ENCODE measurements at regions not wholly inside any gene's neighbourhood (a gene's known extent, or its start where the extent isn't known, plus 50 kb on each side); places are given as distances from the start of the nearest gene placed in this dataset.

GRCh38 chr4:137209240-137209639 is 323.1 kb downstream of the PCDH18 start:
- Mint-ChIP-seq H3K36me3 (no peaks in the 10 kb centered on the region), H3K27ac (no peak overlapping the region), H3K4me3 (no peak overlapping the region), H3K27me3 (ENCODE audit: insufficient read depth, low read depth) (no peaks in the 10 kb centered on the region), H3K9me3 (no peaks in the 10 kb centered on the region), H3K4me1 (peaks cover 6% of the 10 kb centered on the region)
- Histone ChIP-seq H3K79me2 (ENCODE audit: low read depth) (no peaks in the 10 kb centered on the region), H3F3A (ENCODE audit: low read depth) (no peaks in the 10 kb centered on the region), H3K9me3 (ENCODE audit: low read depth) (no peaks in the 10 kb centered on the region), H3K27me3 (no peaks in the 10 kb centered on the region), H2AFZ (replicated peaks) (no peak overlapping the region), H3K4me2 (no peak overlapping the region), H3K9ac (no peak overlapping the region), H3K27ac (no peak overlapping the region), H4K20me1 (ENCODE audit: low read depth) (no peaks in the 10 kb centered on the region), H3K36me3 (no peaks in the 10 kb centered on the region), H3K4me3 (no peak overlapping the region), H3K4me1 (peaks cover 10% of the 10 kb centered on the region)
- TF ChIP-seq EZH2 (IDR thresholded peaks at IDR 0.05) = no peak
- TF ChIP-seq EZH2phosphoT487 (IDR thresholded peaks at IDR 0.05) = no peak
- no peak for TF ChIP-seq CTCF (IDR thresholded peaks at IDR 0.05)
- no peak for DNase-seq (ENCODE audit: low spot score)

- TF ChIP-seq CTCF (IDR thresholded peaks at IDR 0.05) (no peak), EZH2phosphoT487 (IDR thresholded peaks at IDR 0.05) (no peak), EZH2 (IDR thresholded peaks at IDR 0.05) (no peak)
- Histone ChIP-seq H4K20me1 (ENCODE audit: low read depth) (no peaks in the 10 kb centered on the region), H3K4me3 (no peak overlapping the region), H3K4me2 (no peak overlapping the region), H3K79me2 (ENCODE audit: low read depth) (no peaks in the 10 kb centered on the region), H3K36me3 (no peaks in the 10 kb centered on the region), H3K27me3 (no peaks in the 10 kb centered on the region), H3K27ac (no peak overlapping the region), H2AFZ (replicated peaks) (no peak overlapping the region), H3K4me1 (no peaks in the 10 kb centered on the region), H3K9ac (no peak overlapping the region), H3K9me3 (ENCODE audit: low read depth) (no peaks in the 10 kb centered on the region), H3F3A (ENCODE audit: low read depth) (no peaks in the 10 kb centered on the region)
- H3K9me3 Mint-ChIP-seq = no peaks in the 10 kb centered on the region
- H3K36me3 Mint-ChIP-seq = no peaks in the 10 kb centered on the region
- no peaks in the 10 kb centered on the region for H3K4me1 Mint-ChIP-seq
- H3K27ac Mint-ChIP-seq = no peak overlapping the region
- no peak for DNase-seq (ENCODE audit: low spot score)
- no peaks in the 10 kb centered on the region for H3K27me3 Mint-ChIP-seq (ENCODE audit: insufficient read depth, low read depth)
- no peak overlapping the region for H3K4me3 Mint-ChIP-seq
These were observed 325.5 kb downstream of the PCDH18 start for GRCh38 chr4:137206781-137207180.

- no peak overlapping the region for H2AFZ ChIP-seq (replicated peaks)
- Mint-ChIP-seq H3K27ac (no peak overlapping the region), H3K36me3 (no peaks in the 10 kb centered on the region), H3K9me3 (no peaks in the 10 kb centered on the region), H3K27me3 (ENCODE audit: insufficient read depth, low read depth) (no peaks in the 10 kb centered on the region), H3K4me1 (no peaks in the 10 kb centered on the region), H3K4me3 (no peak overlapping the region)
- no peak for DNase-seq (ENCODE audit: low spot score)
- peaks cover 4% of the 10 kb centered on the region for H3K4me1 ChIP-seq
- H3K27ac ChIP-seq = no peak overlapping the region
- no peaks in the 10 kb centered on the region for H3K9me3 ChIP-seq (ENCODE audit: low read depth)
- no peaks in the 10 kb centered on the region for H3K27me3 ChIP-seq
- TF ChIP-seq EZH2phosphoT487 (IDR thresholded peaks at IDR 0.05) = no peak
- no peak for TF ChIP-seq CTCF (IDR thresholded peaks at IDR 0.05)
- H3K9ac ChIP-seq = no peak overlapping the region
- H3K4me2 ChIP-seq = no peak overlapping the region
- H3K4me3 ChIP-seq = no peak overlapping the region
- H3F3A ChIP-seq (ENCODE audit: low read depth) = no peaks in the 10 kb centered on the region
- H3K36me3 ChIP-seq = no peaks in the 10 kb centered on the region
- H3K79me2 ChIP-seq (ENCODE audit: low read depth) = no peaks in the 10 kb centered on the region
- H4K20me1 ChIP-seq (ENCODE audit: low read depth) = no peaks in the 10 kb centered on the region
These were observed 328.7 kb downstream of the PCDH18 start for GRCh38 chr4:137203601-137204000.

- TF ChIP-seq EZH2phosphoT487 (IDR thresholded peaks at IDR 0.05) (no peak), CTCF (IDR thresholded peaks at IDR 0.05) (no peak), EZH2 (IDR thresholded peaks at IDR 0.05) (no peak)
- no peaks in the 10 kb centered on the region for H3K36me3 Mint-ChIP-seq
These were observed 332.0 kb downstream of the PCDH18 start for GRCh38 chr4:137200322-137200721.

More at GRCh38 chr4:137200322-137200721, 332.0 kb downstream of the PCDH18 start:
- no peak overlapping the region for H3K27ac Mint-ChIP-seq
- peaks cover 2% of the 10 kb centered on the region for H3K27me3 Mint-ChIP-seq (ENCODE audit: insufficient read depth, low read depth)
- Histone ChIP-seq H3F3A (ENCODE audit: low read depth) (no peaks in the 10 kb centered on the region), H3K4me2 (no peak overlapping the region), H4K20me1 (ENCODE audit: low read depth) (no peaks in the 10 kb centered on the region), H2AFZ (replicated peaks) (peak overlapping the region; percentile 53), H3K36me3 (no peaks in the 10 kb centered on the region), H3K79me2 (ENCODE audit: low read depth) (no peaks in the 10 kb centered on the region), H3K27me3 (no peaks in the 10 kb centered on the region), H3K9ac (no peak overlapping the region), H3K4me1 (peaks cover 4% of the 10 kb centered on the region), H3K4me3 (no peak overlapping the region), H3K9me3 (ENCODE audit: low read depth) (no peaks in the 10 kb centered on the region), H3K27ac (no peak overlapping the region)
- DNase-seq (ENCODE audit: low spot score) = no peak
- H3K4me1 Mint-ChIP-seq = no peaks in the 10 kb centered on the region
- H3K4me3 Mint-ChIP-seq = no peak overlapping the region
- no peaks in the 10 kb centered on the region for H3K9me3 Mint-ChIP-seq
